ENCODE measurements at regions not wholly inside any gene's neighbourhood (a gene's known extent, or its start where the extent isn't known, plus 50 kb on each side); places are given as distances from the start of the nearest gene placed in this dataset.

DNA sequence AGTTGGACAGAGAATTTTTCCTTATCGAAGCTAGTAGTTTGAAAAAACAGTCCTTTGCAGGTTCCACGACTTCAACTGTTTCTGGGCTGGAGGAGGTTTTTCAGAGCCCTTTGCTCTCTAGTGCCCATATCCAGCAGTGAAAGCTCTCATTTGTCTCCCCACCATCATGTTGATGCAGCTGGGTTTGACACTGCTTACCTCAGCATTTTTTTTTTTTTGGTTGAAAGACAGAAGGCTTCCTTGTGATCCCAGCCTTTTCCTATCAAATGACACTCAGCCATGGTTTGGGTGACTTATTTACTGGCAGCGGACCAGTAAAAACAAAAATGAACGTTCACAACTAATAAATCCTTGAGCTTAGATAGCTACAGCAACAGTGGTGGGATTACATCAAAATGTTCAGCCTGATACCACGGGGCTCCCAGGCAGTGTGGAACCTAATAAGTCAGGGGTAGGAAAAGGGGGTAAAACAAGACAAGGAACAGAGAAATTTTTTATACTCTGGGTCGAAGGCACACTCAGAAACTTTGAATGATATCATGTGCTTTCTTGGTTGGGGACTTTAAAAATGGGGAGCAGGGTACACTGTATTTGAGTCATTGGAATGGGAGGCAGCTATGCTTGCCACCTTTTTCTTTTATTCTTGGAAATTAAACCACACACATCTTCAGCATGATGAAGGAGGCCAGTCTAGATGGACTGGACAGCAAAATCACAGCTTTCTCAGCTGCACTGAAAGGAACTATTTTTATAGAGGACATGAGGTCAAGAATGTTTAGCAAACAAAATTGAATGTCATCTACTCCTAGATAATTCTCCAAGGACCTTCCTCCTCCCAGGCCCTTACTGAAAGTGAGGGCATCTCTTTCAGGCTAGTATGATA lies 308.9 kb upstream of the MPDZ start:
- DNase-seq (ENCODE audit: low read depth) = peak; percentile 92
- TF ChIP-seq CTCF (IDR thresholded peaks at IDR 0.05; ENCODE audit: control insufficient read depth, extremely low read depth, insufficient read depth) = no peak
- H3K4me3 ChIP-seq (ENCODE audit: low read depth, low read length) = peak overlapping the region; percentile 21; the same call in 1 of the 2 replicates

- no peak overlapping the region for H3K4me3 ChIP-seq (ENCODE audit: low read depth, low read length)
- no peak for DNase-seq (ENCODE audit: low read depth)
- TF ChIP-seq CTCF (IDR thresholded peaks at IDR 0.05; ENCODE audit: control insufficient read depth, extremely low read depth, insufficient read depth) = no peak
Measured at GRCh38 chr9:13587571-13587970, 308.1 kb upstream of the MPDZ start.

- no peak for TF ChIP-seq CTCF (IDR thresholded peaks at IDR 0.05; ENCODE audit: control insufficient read depth, extremely low read depth, insufficient read depth)
- peak; percentile 72 for DNase-seq (ENCODE audit: low read depth)
- H3K4me3 ChIP-seq (ENCODE audit: low read depth, low read length) = no peak overlapping the region
Measured at GRCh38 chr9:13586587-13587374, 307.3 kb upstream of the MPDZ start.

DNA sequence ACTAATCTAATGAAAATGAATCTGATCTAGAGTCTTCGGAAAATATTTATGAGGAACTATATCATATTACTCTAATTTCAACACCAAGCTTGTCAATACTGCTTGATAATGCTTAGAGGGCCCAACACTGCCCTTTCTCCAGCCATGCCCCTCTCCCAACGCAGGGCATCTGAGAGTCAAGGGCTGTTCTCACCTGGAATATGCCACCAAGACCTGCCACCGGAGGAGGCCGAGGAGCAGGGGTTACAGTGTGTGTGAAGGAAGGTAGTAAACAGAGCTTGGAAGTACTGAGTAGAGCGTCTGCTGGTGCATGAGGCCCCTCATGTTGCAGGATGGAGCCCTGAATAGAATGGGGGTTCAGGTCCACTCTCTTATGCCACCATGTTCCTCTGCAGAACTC lies 301.3 kb upstream of the MPDZ start:
- no peak overlapping the region for H3K4me3 ChIP-seq (ENCODE audit: low read depth, low read length)
- DNase-seq (ENCODE audit: low read depth) = no peak
- no peak for TF ChIP-seq CTCF (IDR thresholded peaks at IDR 0.05; ENCODE audit: control insufficient read depth, extremely low read depth, insufficient read depth)

- DNase-seq (ENCODE audit: low read depth) = no peak
Measured at GRCh38 chr9:13580131-13580530, 300.6 kb upstream of the MPDZ start.

GRCh38 chr9:13576101-13576500 lies 296.6 kb upstream of the MPDZ start:
- DNase-seq (ENCODE audit: low read depth) = no peak
- no peak for TF ChIP-seq CTCF (IDR thresholded peaks at IDR 0.05; ENCODE audit: control insufficient read depth, extremely low read depth, insufficient read depth)
- no peak overlapping the region for H3K4me3 ChIP-seq (ENCODE audit: low read depth, low read length)

More at GRCh38 chr9:13580131-13580530, 300.6 kb upstream of the MPDZ start:
- H3K4me3 ChIP-seq (ENCODE audit: low read depth, low read length) = no peak overlapping the region
- no peak for TF ChIP-seq CTCF (IDR thresholded peaks at IDR 0.05; ENCODE audit: control insufficient read depth, extremely low read depth, insufficient read depth)
